Embryonic facial prominence (tissue), 1 donor: ENCODE measurements at regions not wholly inside any gene's neighbourhood (a gene's known extent, or its start where the extent isn't known, plus 50 kb on each side); places are given as distances from the start of the nearest gene placed in this dataset.
"Not testable (repeated sequence)": the region's sequence is repeated elsewhere in the genome, so short reads cannot be mapped to it uniquely, and the experiment has no call there.

Experiments
- DNase-seq: peaks from one replicate; pipeline ENCODE4 v3.0.0-alpha.2; 2016; ENCODE audit errors: extremely low spot score

DNA sequence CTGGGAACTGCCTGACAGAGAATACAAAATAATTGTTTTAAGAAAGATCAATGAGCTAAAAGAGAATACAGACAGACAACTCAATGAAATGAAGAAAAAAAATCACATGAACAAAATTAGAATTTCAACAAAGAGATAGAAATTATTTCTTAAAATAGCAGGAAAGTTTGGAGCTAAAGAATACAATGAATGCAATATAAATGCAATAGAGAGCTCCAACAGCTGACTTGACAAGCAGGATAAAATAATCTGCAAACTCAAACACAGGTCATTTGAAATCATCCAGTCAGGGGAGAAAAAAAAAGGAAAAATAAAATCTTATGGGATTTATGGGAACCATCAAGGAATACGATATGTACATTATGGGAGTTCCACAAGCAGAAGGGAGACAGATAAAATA, 902.7 kb upstream of the ZEB2 start:
- DNase-seq = no peak

DNA sequence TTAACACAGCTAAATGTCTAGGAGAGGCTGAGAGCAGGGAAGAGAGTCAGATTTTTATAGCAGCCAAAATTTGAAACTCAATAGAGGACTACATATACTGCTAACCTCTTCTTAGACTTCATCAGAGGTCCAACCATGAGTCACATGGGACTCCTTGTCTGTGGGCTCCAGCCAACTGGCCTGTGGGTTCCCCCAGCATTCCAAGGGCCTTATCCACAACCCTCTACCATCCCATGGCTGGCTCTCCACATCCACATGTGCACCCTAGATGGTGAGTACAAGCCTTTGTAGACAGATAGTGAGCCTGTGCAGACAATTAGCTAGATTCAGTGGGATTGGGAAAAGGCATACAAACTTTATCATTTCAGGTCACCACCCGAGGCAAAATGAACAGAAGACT, 901.9 kb upstream of the ZEB2 start:
- no peak for DNase-seq

DNA sequence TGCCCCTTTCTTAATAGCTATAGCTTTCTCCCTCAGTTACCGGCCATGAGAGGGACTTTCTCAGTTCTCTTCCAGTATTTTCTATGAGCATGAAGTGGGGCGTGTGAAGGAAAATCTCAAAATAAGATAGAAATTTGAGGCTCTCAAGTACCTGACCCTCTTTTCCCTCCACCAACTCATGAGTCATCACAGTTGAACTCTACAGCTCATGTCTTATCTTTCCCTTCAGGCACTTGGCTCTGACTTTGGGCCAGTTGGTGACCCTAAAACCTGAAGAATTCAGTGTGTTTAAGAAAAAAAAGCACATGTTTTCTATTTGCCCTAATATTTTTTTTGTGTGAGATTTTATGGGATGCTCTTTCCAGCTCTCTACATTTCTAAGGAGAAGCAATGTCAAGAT, 896.7 kb upstream of the ZEB2 start:
- DNase-seq = no peak

DNA sequence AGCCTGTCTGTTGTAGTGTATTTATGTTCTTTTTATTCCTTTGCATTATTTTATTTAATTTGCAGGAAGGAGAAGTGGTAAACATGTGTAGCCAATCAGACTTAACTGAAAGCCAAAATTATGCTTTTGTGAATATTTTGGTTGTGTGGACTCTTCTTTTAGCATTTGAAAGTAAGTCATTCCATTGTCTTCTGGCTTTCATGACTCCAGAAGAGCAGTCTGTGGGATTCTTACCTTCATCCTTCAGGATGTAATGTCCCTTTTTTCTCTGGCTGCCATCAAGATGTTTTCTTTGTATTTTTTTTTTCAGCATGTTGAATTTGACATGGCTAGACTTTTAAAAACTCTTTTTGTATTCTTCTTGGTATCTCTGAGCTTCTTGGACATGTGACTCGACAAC, 895.2 kb upstream of the ZEB2 start:
- DNase-seq = no peak

DNA sequence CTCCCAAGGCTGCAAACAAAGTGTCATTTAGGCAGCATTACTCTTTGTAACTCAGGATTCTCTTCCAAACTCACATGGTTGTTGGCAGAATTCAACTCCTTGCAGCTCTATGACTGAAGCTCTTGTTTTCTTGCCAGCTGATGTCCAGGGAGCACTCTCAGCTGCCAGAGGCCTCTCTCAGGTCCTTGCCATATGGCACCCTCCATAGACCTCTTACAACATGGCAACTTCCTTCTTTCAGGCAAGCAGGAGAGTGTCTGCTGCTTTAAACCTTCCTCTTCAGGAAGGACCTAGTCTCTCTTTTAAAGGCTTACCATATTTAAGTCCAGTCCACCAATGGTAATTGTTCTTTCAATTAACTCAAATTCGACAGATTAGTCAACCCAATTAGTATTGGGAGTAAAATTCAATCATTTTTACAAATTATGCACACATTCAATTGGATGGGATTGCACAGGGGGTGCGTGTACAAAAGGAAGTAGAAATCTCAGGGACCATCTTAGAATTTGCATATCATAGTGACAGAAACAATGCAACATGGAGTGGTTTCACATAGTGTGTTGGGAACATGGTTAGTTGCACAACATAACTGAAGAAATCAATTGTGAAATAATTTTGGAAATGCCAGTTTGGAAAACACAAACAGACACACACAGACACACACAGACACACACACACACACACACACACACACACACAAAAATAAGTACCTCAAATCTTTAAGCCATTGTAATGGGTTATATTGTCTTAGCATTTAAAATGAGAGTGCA, 893.5 kb upstream of the ZEB2 start:
- DNase-seq = no peak

DNA sequence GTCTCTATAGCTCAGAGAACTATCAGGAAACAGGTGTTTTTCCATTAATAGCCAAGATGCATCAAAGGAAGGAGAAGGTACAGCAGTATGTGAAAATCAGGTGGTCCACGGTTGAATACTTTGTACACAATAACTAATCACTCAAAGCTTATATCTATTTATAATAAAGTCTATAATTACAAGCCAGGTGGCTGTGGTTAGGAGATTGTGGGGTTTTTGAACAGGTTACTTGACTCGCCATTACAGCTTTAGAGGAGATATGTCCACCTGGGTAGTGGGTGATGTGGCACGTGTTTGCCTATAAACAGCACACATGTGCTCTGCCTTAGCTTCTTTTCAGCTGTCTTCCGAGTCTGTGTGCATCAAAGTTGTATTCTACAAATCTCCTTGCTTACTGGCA, 892.2 kb upstream of the ZEB2 start:
- DNase-seq = no peak

DNA sequence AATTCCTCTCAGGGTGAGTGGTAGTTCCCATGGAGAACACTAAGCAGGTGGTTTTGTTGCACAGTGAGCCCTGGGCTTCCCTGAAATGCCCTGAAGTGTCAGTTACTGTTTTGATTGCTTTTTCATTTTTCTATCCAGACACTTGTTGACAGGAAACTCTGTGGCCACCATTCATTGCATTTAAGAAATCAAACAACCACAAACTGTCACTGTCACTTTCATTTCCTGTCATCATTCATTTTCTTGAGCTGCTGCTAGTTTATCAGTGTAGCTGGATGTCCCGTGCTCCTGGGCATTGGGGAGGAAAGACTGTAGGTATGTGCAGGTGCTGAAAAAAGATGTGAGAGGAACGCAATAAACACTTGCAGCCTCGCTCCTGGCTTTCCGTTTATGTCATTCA, 891.6 kb upstream of the ZEB2 start:
- DNase-seq = no peak

DNA sequence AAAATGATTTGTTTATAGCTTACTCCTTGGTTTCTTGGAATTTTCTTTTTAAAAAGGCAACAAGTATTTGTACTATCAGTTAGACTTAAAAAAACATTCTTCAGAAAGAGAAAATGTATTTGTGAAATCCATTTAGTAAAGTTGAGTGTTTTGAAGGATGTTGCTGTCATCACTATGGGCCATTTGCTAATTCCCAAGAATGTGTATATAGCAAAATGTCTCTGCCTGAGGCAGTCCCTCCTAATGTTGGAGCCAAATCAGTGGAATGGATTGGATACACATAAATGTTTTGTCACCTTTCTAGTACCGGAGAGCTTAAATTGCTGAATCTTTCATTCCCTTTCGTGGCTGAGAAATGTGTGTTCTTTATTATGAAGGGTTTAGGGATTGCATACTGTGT, 890.2 kb upstream of the ZEB2 start:
- no peak for DNase-seq

DNA sequence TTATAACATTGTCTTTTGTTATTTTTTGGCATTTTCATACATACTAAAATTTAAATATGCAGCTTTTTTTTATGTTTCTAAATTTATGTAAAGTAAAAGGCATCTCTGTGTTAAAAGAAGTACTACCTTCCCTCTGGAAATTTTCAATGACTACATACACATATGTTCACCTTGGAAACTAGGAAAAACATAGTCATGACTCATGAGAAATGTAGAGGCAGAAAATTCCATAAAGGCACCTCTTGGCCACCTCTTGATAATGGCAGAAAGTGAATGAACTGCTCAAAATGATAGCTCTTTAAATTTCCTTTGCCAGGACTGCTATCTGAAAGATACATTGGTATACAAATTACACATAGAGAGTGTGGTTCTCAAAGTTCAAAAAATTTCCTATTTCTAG, 889.1 kb upstream of the ZEB2 start:
- no peak for DNase-seq

DNA sequence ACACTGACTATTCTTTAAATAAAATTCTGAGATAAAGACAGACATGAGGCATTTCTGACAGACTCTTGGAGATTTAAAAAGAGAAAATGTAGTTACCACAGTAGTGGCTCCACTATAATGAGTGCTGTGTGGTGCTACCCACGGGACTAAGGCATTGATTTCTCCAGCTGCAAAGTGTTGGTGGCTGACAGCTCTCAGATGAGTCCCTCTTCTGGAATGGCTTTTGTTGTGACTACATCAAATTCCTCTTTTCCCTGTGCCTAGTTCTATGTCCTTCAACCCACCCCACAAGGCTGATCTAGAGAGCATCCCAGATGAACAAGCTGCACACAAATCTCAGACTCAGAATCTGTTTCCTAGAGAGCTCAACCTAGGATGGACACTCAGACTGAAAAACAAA, 884.8 kb upstream of the ZEB2 start:
- no peak for DNase-seq

DNA sequence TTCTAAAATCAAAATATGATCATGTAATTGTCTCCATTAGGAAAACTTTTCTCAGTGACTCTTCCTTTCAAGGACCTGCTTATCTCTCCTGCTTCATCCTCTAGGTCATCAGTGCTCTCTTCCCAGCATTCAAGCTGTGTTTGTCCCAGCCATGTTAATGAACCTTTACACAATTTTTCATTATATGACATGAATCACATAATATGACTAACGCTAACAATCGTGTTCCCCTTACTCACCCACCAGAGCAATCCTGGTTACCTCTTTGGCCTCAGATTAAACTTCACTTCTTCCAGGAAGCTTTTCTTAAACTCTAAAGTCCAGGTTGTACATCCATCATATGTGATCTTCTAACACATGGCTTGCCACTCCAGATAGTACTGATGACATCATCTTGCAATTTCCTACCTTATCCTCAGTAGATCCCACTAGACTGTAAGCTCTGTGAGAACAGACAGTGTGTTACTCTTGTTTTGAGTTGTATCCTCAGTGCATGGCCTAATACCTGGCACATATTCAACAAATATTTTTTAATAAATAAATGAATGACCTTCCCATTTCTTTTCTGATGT, 882.9 kb upstream of the ZEB2 start:
- DNase-seq = no peak

DNA sequence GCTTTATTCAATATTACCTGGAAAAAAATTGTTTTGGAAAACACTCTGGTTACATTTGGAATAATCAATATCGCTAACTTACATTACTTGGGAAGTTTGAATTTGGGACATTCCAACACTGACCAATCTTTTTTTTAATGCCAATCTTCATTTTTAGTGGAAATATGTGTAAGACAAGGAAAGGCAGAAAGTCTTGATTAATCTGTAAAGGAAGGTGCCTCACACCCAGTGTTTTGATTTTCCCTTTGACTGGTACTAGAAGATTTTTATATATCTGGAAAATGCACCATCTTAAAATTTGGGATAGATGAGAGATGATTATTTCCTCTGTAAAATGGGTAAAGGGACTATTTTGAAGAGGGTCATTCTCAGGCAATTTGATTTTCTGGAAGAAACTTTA, 879.2 kb upstream of the ZEB2 start:
- DNase-seq = no peak

DNA sequence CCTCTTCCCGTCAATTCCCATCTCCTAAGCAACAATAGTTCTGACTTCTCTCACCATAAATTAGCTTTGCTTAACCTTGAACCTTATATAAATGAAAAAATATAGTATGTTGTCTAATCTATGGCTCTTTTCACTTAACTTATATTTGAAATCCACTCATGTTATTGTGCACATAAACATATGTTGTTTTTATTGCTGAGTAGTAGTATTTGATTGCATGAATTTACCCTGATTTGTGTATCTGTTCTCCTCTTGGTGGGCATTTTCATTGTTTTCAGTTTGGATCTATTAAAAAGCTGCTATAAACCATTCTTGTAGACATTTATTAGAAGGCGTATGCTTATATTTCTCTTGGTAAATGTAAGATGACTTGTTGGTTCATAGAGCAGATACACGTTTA, 874.3 kb upstream of the ZEB2 start:
- DNase-seq = no peak

DNA sequence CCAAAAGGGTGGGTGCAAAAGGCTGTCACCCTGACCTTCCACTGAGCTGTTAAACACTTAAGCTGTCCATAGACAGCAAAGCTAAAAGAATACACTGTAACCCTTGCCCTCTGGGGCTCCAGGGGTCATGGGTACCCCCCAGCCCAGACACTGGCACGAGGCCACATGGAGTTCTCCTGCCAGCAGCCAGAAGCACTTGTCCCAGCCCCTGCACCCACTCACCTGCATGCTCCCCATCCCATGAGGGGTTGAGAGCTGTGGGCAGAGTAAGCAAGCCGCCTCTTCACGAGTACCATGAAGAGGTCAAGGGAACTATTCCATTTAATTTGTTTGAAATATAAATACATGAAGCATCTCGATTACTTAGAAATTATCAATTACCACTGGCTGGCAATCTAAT, 867.1 kb upstream of the ZEB2 start:
- no peak for DNase-seq

DNA sequence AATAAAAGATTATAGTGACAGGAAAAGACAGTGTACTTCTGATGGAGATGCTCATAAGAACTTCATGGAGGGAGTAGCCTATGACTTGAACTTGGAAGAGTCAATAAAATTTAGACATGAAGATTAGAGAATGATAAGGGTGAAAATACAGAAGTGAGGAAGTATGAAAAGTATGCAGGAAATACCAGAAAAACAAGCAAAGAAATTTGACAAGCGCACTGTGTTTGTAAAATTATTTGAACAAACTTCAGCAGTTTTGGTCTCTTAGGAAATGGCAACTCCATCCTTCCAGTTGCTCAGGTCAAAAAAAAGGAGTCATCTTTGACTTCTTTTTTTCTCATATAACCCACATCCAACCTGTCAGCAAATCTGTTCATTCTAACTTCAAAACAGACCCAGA, 864.0 kb upstream of the ZEB2 start:
- no peak for DNase-seq

DNA sequence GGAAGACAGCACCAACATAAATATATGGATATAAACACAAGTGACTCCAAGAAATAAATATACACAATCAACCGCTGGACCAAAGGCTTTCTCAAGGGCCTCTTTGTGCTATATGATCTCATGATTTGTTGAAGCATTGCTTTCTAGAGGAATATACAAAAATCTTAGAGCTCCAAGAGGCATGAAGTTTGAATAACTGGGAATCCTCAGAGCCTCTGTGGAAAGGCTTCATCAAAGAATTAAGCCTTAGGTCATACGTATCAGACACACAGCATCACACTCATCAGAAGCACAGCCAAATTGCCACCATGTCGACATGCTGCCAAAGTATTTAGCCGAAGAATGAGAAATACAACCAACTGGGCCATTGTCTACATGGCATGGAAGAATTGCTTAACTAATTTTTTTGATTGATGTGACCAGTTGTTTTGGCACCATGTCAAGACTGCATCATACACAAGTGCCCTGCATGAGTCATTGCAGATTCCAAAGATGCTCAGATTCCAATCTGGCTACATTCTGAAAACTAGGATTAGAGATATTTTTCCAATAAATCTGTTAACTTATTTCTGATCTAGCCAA, 860.6 kb upstream of the ZEB2 start:
- DNase-seq = no peak

DNA sequence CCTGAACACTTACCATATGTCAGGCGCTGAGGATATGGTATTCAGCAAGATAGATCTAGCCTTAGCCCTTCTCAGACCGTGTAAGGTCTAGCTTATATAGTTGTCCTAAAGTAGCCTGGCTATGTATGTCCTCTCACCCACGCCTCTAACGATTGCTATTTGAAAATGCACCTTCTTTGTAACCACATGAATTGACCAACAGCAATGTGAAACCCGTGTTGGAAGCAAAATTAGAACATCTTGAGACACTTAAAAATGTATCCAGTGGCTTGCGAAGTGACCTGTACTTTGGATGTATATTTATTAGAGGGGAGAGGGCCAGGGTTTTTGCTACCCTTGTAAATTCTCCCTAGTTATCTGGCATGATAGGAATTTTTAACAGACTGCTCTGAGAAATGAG, 860.0 kb upstream of the ZEB2 start:
- no peak for DNase-seq

DNA sequence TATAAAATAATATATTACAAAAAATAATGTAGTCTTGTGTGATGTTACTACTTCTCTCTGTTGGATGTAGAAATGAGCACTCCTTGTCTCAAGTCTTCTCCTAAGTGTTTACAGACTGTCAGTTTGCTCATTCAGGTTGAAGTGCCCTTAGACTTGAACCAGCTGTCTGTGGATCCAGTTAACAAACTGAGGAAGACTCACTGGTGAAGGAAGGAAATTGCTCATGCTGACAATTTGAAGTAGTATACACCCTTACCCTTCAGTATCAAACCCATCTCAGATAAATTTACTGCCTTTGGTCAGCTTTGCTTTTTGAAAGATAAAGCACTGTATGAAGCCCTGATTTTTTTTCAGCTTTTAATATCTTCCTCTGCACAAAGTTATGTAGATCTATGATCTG, 854.2 kb upstream of the ZEB2 start:
- no peak for DNase-seq

DNA sequence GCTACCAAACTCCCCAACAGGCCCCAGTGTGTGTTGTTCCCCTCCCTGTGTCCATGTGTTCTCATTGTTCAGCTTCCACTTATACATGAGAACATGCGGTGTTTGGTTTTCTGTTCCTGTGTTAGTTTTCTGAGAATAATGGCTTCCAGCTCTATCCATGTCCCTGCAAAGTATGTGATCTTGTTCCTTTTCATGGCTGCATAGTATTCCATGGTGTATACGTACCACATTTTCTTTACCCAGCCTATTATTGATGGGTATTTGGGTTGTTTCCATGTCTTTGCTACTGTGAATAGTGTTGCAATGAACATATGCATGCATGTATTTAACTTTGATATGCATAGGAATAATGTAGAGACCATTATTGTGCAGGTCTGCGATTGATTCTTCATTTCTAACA, 847.4 kb upstream of the ZEB2 start:
- DNase-seq = not testable (repeated sequence)

DNA sequence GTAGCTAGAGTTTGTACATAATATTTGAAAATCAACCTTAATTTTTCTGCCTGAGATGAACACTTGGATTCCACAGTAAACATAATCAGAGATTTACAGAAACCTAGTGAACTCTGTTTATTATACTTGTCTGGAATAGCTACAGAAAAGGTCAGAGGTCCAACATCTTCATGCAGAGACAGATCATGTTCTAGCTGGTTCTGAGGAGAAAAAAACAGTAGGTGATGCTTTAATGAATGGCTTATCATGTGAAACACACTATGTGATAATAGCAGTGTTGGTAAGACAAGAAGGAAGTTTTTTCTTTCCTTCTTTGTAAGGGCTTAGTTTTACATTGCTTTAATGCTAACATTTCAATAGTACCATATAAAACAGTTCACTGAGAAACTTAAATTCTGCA, 846.4 kb upstream of the ZEB2 start:
- DNase-seq = no peak

DNA sequence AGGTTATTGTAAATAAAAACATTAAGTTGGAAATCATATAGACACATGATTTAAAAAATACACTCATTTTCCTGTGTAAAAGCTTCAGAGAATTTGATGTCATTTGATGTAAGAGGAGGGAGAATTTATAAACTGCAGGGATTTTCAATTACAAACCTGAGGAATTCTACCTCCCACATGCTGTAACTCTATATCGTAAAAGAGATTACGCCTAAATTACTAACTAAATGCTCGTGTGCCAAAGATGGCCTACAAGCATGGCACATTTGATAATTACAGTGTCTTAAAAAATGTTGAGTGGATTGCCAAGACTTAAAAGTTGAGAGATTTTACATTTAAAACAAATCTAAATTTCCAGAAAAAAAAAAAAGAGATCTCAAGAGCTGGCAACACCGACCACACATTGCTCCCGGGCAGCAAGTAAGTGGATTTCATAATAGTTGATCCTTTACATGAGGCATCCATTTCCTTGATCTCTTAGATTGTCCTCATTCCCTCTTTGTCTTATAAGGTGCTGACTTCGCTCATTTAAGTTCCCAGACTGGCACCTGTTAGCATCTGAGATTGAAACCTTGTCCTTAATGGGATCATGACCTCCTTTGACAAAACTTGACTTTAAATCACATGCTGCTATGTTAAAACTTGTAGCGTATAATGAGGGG, 840.3 kb upstream of the ZEB2 start:
- no peak for DNase-seq

DNA sequence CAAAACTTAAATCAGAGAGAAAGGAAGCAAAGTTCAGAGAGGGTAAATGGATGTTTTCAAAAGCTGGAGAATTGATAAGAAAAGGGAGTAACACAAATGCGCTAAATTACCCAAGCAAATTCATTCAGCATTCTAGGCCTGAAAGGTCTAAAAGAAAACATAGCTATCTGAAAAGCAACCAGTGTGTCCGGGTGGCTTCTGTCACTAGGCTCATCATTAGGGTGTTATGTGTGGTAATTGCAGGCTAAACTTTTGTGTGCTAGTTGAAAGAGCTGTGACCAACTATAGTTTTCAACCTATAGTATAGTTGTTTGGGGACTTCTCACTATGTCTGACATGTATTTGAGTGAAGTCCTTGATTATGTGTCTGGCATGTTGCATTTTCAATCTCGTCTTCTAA, 839.6 kb upstream of the ZEB2 start:
- DNase-seq = no peak

DNA sequence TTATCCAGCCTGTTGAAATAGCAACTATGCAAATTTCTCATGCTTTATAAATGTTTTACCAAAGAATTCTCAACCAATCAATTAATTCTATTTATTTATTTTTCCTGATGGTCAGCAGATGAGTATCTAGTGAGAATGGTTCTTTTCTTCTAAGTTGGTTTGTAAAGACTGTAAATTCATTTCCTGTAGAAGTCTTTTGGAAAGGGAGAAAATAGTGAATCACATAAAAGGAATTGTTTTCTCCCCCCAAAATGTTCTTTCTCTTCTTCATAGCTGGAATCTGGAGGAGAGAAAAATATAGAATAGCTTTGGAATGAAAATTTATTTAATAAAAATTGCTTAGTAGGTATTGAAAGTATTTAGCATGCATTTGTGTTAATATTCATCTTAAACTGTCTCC, 836.1 kb upstream of the ZEB2 start:
- DNase-seq = no peak
